ENCODE measurements at regions not wholly inside any gene's neighbourhood (a gene's known extent, or its start where the extent isn't known, plus 50 kb on each side); places are given as distances from the start of the nearest gene placed in this dataset.

- Histone ChIP-seq H3K36me3 (ENCODE audit: control insufficient read depth in 2 of 2, insufficient read depth in 2 of 2, low read length in 1 of 2) (no peaks in the 10 kb centered on the region), H4K20me1 (ENCODE audit: control insufficient read depth, insufficient read depth) (no peaks in the 10 kb centered on the region), H3K27me3 (replicated peaks in 1 of 2; ENCODE audit: control insufficient read depth in 2 of 2, insufficient read depth in 2 of 2, low read length in 1 of 2) (no peaks in the 10 kb centered on the region), H3K9me3 (replicated peaks; ENCODE audit: control insufficient read depth, insufficient read depth, low read length) (no peaks in the 10 kb centered on the region), H2AFZ (ENCODE audit: control insufficient read depth, low read depth, low read length) (no peak overlapping the region), H3K4me2 (ENCODE audit: control insufficient read depth, insufficient read depth) (no peak overlapping the region), H3K4me3 (no peak overlapping the region), H3K27ac (ENCODE audit: control insufficient read depth, insufficient read depth) (no peak overlapping the region), H3K9ac (ENCODE audit: control insufficient read depth, insufficient read depth, low read length) (no peak overlapping the region), H3K4me1 (ENCODE audit: control insufficient read depth, insufficient read depth, low read length) (no peaks in the 10 kb centered on the region), H3K79me2 (ENCODE audit: control insufficient read depth, insufficient read depth, low read length) (no peaks in the 10 kb centered on the region)
- POLR2A ChIA-PET = interaction anchor here (0.7 kb wide), 1 partner anchor 166 kb away, joined by 5 read pairs; no protein-coding TSS in a partner anchor
- no peak for DNase-seq (ENCODE audit: low read depth, low spot score)
- RAD21 ChIA-PET (ENCODE audit: unreplicated experiment) = no interaction called here
- intact Hi-C loops (cut with micrococcal nuclease; ENCODE audit: unreplicated experiment) (no loop called here), in situ Hi-C loops (cut with MboI) (no loop called here)
- CTCF ChIA-PET = interaction anchor here (1.3 kb wide), 1 partner anchor 161 kb away, joined by 3 read pairs; no protein-coding TSS in a partner anchor
- no peak for ATAC-seq
- FAIRE-seq = no peak
- no TSS peak for BruUV-seq (replicated peaks)
- SMC1A ChIA-PET (ENCODE audit: uncharacterized antibody, unreplicated experiment) = no interaction called here
- TF ChIP-seq SREBF1 (IDR thresholded peaks at IDR 0.05; ENCODE audit: low read length) (no peak), E2F4 (IDR thresholded peaks at IDR 0.05; ENCODE audit: low read depth, low read length) (no peak), CEBPB (IDR thresholded peaks at IDR 0.05; ENCODE audit: borderline replicate concordance in 1 of 2, low read depth in 2 of 2, low read length in 2 of 2) (no peak), MYB (IDR thresholded peaks at IDR 0.05; ENCODE audit: borderline replicate concordance, low read depth, low read length) (no peak), ZSCAN29 (IDR thresholded peaks at IDR 0.05) (no peak), LARP7 (IDR thresholded peaks at IDR 0.05) (no peak), GABPA (IDR thresholded peaks at IDR 0.05; ENCODE audit: low read depth) (no peak), IRF5 (IDR thresholded peaks at IDR 0.05; ENCODE audit: borderline replicate concordance) (no peak), ZNF687 (IDR thresholded peaks at IDR 0.05) (no peak), SMARCA5 (IDR thresholded peaks at IDR 0.05) (no peak), PML (IDR thresholded peaks at IDR 0.05; ENCODE audit: low read length) (no peak), ZBED1 (IDR thresholded peaks at IDR 0.05; ENCODE audit: borderline replicate concordance) (no peak), BACH1 (IDR thresholded peaks at IDR 0.05; ENCODE audit: borderline replicate concordance) (no peak), CEBPZ (IDR thresholded peaks at IDR 0.05; ENCODE audit: low read depth, low read length) (no peak), FOXM1 (IDR thresholded peaks at IDR 0.05; ENCODE audit: low read depth, low read length) (no peak), ATF2 (IDR thresholded peaks at IDR 0.05; ENCODE audit: low read length) (no peak)
Observed at GRCh38 chr6:97347111-97347510, 64.1 kb upstream of the MMS22L start.

Measured in GM12878 (cell line).